Uterus (tissue), 3 donors: ENCODE measurements at regions not wholly inside any gene's neighbourhood (a gene's known extent, or its start where the extent isn't known, plus 50 kb on each side); places are given as distances from the start of the nearest gene placed in this dataset.

Source experiments
- DNase-seq, 2 donors: peaks; one replicate each; pipeline ENCODE4 v3.0.0-alpha.2; 2019 to 2020
- H3K27ac ChIP-seq, 2 donors: fragments of 200-600 bp; sonication (generic); 1 replicate in 1 of 2; 2 replicates in 1 of 2; pipeline ENCODE4 v1.5.1; 2016 to 2018
- H3K27me3 ChIP-seq, 2 donors: fragments of 200-600 bp; sonication (generic); one replicate each; pipeline ENCODE4 v1.5.1; 2018 to 2019; ENCODE audit warnings: control low read depth in 1 of 2
- H3K36me3 ChIP-seq, 2 donors: fragments of 200-600 bp; sonication (generic); one replicate each; pipeline ENCODE4 v1.5.1; 2019; ENCODE audit warnings: control low read depth in 1 of 2
- H3K4me1 ChIP-seq, 2 donors: fragments of 200-600 bp; sonication (generic); one replicate each; pipeline ENCODE4 v1.5.1; 2018 to 2019; ENCODE audit warnings: control low read depth in 1 of 2
- H3K4me3 ChIP-seq, 2 donors: fragments of 200-600 bp; sonication (generic); 1 replicate in 1 of 2; 2 replicates in 1 of 2; pipeline ENCODE4 v1.5.1; 2018 to 2019; ENCODE audit warnings: mild to moderate bottlenecking in 1 of 2
- H3K9me3 ChIP-seq, 2 donors: fragments of 200-600 bp; sonication (generic); one replicate each; pipeline ENCODE4 v1.5.1; 2019; ENCODE audit warnings: control low read depth in 1 of 2
- CTCF ChIP-seq, 4 experiments: fragments of 200-600 bp in 2 of 4; fragments of 450-650 bp in 2 of 4; sonication (generic) in 2 of 4; IDR thresholded peaks; one replicate each; pipeline ENCODE4 v1.5.1; 2016 to 2019; ENCODE audit warnings: antibody characterized with exemption in 4 of 4, mild to moderate bottlenecking in 2 of 4, moderate library complexity in 1 of 4
- POLR2A ChIP-seq, 2 donors: fragments of 450-650 bp; IDR thresholded peaks; one replicate each; pipeline ENCODE4 v1.6.1; 2016; ENCODE audit warnings: antibody characterized with exemption in 2 of 2, mild to moderate bottlenecking in 1 of 2, moderate library complexity in 1 of 2
- intact Hi-C: fragments of 100-400 bp; cut with DNase I; formaldehyde crosslinking; loops from one replicate; pipeline ENCODE4 v1.15.1; 2023; ENCODE audit warnings: low total_unique reads
- donor health status: DM: yes; HTN: yes; CAD: no.

- DNase-seq = no peak
- Histone ChIP-seq H3K27me3 (no peaks in the 10 kb centered on the region), H3K27ac (no peak overlapping the region), H3K9me3 (no peaks in the 10 kb centered on the region), H3K36me3 (no peaks in the 10 kb centered on the region), H3K4me1 (no peaks in the 10 kb centered on the region), H3K4me3 (no peak overlapping the region)
- intact Hi-C loops = loop anchor here (10.0 kb wide), 1 partner anchor 711 kb away; no protein-coding TSS in a partner anchor
- TF ChIP-seq POLR2A (IDR thresholded peaks at IDR 0.05) (no peak), CTCF (IDR thresholded peaks at IDR 0.05) (no peak)
Measured at GRCh38 chr2:5093518-5093917, 598.7 kb upstream of the SOX11 start.

DNA sequence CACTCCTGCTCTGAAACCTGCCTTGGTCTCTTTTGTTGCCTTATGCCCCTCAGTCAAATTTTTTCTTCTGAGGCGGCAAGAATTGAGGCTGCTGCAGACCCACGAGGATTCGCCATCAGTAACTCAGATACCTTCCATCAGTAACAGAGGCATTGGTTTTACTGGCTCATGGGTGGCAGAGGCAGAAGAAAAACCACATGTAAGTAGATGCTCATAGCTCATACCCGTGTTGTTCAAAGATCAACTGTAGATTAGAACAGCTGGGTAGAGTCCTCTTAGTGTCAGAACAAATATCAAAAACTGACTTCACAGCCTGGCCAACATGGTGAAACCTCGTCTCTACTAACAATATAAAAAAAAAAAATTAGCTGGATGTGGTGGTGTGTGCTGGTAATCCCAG is 598.0 kb upstream of the SOX11 start:
- Histone ChIP-seq H3K36me3 (no peaks in the 10 kb centered on the region), H3K9me3 (no peaks in the 10 kb centered on the region)
- no peak for DNase-seq

DNA sequence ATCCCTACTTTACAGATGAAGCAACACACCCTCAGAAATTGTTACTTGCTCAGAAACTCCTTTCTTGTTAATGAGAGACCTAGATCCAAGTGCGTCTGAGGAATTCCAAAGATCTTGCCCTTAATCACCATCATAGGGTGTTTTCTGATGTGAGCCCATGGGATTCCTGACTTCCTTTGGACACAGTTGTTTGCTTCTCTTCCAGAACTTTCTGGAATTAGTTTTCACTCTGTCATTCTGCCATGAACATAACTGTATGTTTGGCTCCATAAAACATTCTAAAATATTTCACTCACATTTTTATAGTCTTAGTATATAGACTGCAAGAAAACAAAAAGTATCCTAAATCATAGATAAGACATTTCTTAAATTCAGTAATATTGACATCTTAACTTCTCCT is 593.9 kb upstream of the SOX11 start:
- H3K4me3 ChIP-seq = no peak overlapping the region
- no peaks in the 10 kb centered on the region for H3K4me1 ChIP-seq
- no peak for TF ChIP-seq CTCF (IDR thresholded peaks at IDR 0.05)
- no peaks in the 10 kb centered on the region for H3K36me3 ChIP-seq
- no peaks in the 10 kb centered on the region for H3K27me3 ChIP-seq
- no peak overlapping the region for H3K27ac ChIP-seq
- DNase-seq = no peak
- H3K9me3 ChIP-seq = no peaks in the 10 kb centered on the region
- intact Hi-C loops = loop anchor here (10.0 kb wide), 1 partner anchor 707 kb away; no protein-coding TSS in a partner anchor

More for the DNA sequence above, 598.0 kb upstream of the SOX11 start:
- no peak for TF ChIP-seq POLR2A (IDR thresholded peaks at IDR 0.05)
- TF ChIP-seq CTCF (IDR thresholded peaks at IDR 0.05) = no peak
- no peak overlapping the region for H3K27ac ChIP-seq
- no peaks in the 10 kb centered on the region for H3K27me3 ChIP-seq
- H3K4me3 ChIP-seq = no peak overlapping the region
- H3K4me1 ChIP-seq = no peaks in the 10 kb centered on the region
- intact Hi-C loops = loop anchor here (10.0 kb wide), 1 partner anchor 711 kb away; no protein-coding TSS in a partner anchor

- H3K27ac ChIP-seq = no peak overlapping the region
- no peaks in the 10 kb centered on the region for H3K9me3 ChIP-seq
- intact Hi-C loops = no loop called here
- H3K36me3 ChIP-seq = no peaks in the 10 kb centered on the region
- H3K27me3 ChIP-seq = no peaks in the 10 kb centered on the region
- TF ChIP-seq CTCF (IDR thresholded peaks at IDR 0.05) (no peak), POLR2A (IDR thresholded peaks at IDR 0.05) (no peak)
- no peak overlapping the region for H3K4me3 ChIP-seq
- DNase-seq = no peak
- H3K4me1 ChIP-seq = no peaks in the 10 kb centered on the region
Measured at GRCh38 chr2:5102823-5103222, 589.4 kb upstream of the SOX11 start.

DNA sequence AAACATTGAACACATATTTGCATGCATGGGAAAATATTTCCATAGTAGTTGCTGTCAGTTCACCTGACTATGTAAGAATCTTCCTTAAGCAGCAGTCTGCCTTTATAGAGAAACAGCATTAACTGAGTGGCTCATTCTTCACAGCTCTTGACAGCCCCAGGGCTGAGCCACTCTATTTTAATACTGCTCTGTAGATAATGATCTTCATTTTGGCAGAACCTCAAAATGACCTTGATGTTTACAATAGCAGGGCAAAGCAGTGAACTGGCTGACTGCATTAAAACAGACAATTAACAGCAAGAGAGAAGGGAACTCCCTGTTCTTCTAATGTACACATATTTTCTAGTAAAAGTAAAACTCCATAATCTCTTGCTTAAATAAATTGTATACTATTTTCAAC is 580.6 kb upstream of the SOX11 start:
- H3K4me3 ChIP-seq = no peak overlapping the region
- DNase-seq = no peak
- no peaks in the 10 kb centered on the region for H3K27me3 ChIP-seq
- no peaks in the 10 kb centered on the region for H3K9me3 ChIP-seq
- H3K4me1 ChIP-seq = no peaks in the 10 kb centered on the region
- H3K27ac ChIP-seq = no peak overlapping the region
- intact Hi-C loops = no loop called here
- no peaks in the 10 kb centered on the region for H3K36me3 ChIP-seq
- TF ChIP-seq POLR2A (IDR thresholded peaks at IDR 0.05) (no peak), CTCF (IDR thresholded peaks at IDR 0.05) (no peak)
